ENCODE measurements at regions not wholly inside any gene's neighbourhood (a gene's known extent, or its start where the extent isn't known, plus 50 kb on each side); places are given as distances from the start of the nearest gene placed in this dataset.

- TF ChIP-seq CTCF (IDR thresholded peaks at IDR 0.05; ENCODE audit: poor library complexity, severe bottlenecking), result no peak
- no peak for TF ChIP-seq REST (IDR thresholded peaks at IDR 0.05; ENCODE audit: borderline replicate concordance)
- no peak for TF ChIP-seq POLR2AphosphoS5 (IDR thresholded peaks at IDR 0.05)
- no peak for TF ChIP-seq EZH2 (IDR thresholded peaks at IDR 0.05; ENCODE audit: borderline replicate concordance, insufficient read depth, low read length, poor library complexity, severe bottlenecking)
Measured at GRCh38 chr10:113222207-113222606, 272.2 kb downstream of the TCF7L2 start.
